ENCODE measurements at regions not wholly inside any gene's neighbourhood (a gene's known extent, or its start where the extent isn't known, plus 50 kb on each side); places are given as distances from the start of the nearest gene placed in this dataset.
"Not testable (repeated sequence)": the region's sequence is repeated elsewhere in the genome, so short reads cannot be mapped to it uniquely, and the experiment has no call there.

DNA sequence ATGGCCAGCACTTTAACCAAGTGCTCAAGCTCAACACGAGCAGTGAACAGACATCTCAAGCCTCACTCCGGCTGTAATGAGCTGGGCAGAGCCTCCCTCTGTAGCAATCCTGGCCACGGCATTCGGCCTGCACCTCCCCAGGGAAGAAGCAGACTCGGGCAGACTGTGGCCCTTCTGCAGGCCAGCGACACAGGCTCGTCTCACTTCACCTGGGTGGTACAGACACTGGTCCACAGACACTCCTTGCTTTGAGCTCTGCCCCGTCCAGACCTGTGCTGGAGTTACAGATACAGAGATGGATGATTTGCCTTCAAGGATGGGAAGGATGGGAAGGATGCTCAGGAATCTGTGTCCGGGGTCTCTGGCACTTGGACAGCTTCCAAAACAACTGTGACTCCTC lies 300.9 kb downstream of the PREX1 start:
- Mint-ChIP-seq H3K4me3 (no peak overlapping the region), H3K27ac (no peak overlapping the region), H3K27me3 (peaks cover 17% of the 10 kb centered on the region), H3K9me3 (no peaks in the 10 kb centered on the region), H3K36me3 (no peaks in the 10 kb centered on the region), H3K4me1 (ENCODE audit: low read depth) (no peaks in the 10 kb centered on the region)
- intact Hi-C loops (cut with micrococcal nuclease), result no loop called here
- ChIA-PET POLR2A (no interaction called here), CTCF (interaction anchor here (1.2 kb wide), 1 partner anchor 94 kb away, joined by 4 read pairs; no protein-coding TSS in a partner anchor)
- no peak for DNase-seq

DNA sequence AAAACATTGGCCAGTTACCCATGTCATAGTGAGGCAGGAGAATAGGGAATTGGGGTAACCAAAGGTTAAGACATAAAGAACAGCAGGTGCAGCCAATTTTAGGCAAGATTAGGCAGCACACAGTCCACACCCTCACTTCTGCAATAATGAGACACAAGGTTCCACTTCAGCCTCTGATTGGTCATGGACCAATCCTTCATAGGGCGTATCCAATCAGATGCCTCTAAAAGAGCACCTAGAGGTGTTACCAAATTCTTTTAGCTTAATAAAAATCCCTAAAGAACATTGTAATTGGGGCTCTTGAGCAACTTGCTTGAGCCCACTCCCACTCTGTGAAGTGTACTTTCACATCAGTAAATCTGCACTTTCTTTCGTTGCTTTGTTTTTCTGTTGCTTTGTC lies 302.4 kb downstream of the PREX1 start:
- no peak for DNase-seq
- H3K36me3 Mint-ChIP-seq, result no peaks in the 10 kb centered on the region
- POLR2A ChIA-PET, result no interaction called here
- CTCF ChIA-PET, result no interaction called here
- intact Hi-C loops (cut with micrococcal nuclease), result no loop called here
- peaks cover 15% of the 10 kb centered on the region for H3K27me3 Mint-ChIP-seq
- H3K4me1 Mint-ChIP-seq (ENCODE audit: low read depth), result no peaks in the 10 kb centered on the region
- H3K27ac Mint-ChIP-seq, result no peak overlapping the region
- H3K9me3 Mint-ChIP-seq, result no peaks in the 10 kb centered on the region
- H3K4me3 Mint-ChIP-seq, result no peak overlapping the region

DNA sequence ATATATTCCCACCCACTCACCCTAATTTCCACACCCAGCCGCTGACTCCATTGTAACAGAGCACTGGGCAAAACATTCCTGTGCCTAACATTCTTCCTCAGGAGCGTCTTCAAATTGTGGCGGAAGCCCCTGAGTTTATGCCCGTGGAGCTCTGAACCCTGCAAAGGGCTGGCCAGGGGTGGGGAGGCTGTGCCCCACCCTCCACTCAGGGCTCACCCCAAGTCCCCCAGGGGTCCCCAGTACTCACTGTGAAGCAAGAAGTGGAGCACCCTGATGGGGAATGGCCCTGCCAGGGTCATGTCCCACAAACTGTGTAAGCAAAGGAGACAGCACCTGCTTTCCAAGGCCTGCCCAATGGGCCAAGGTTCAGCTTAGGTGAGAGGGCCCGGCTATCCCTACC lies 303.2 kb downstream of the PREX1 start:
- Mint-ChIP-seq H3K4me3 (no peak overlapping the region), H3K27ac (no peak overlapping the region), H3K36me3 (no peaks in the 10 kb centered on the region), H3K9me3 (no peaks in the 10 kb centered on the region), H3K4me1 (ENCODE audit: low read depth) (no peaks in the 10 kb centered on the region), H3K27me3 (peaks cover 17% of the 10 kb centered on the region)
- no peak for DNase-seq
- CTCF ChIA-PET, result no interaction called here
- intact Hi-C loops (cut with micrococcal nuclease), result no loop called here
- POLR2A ChIA-PET, result no interaction called here

DNA sequence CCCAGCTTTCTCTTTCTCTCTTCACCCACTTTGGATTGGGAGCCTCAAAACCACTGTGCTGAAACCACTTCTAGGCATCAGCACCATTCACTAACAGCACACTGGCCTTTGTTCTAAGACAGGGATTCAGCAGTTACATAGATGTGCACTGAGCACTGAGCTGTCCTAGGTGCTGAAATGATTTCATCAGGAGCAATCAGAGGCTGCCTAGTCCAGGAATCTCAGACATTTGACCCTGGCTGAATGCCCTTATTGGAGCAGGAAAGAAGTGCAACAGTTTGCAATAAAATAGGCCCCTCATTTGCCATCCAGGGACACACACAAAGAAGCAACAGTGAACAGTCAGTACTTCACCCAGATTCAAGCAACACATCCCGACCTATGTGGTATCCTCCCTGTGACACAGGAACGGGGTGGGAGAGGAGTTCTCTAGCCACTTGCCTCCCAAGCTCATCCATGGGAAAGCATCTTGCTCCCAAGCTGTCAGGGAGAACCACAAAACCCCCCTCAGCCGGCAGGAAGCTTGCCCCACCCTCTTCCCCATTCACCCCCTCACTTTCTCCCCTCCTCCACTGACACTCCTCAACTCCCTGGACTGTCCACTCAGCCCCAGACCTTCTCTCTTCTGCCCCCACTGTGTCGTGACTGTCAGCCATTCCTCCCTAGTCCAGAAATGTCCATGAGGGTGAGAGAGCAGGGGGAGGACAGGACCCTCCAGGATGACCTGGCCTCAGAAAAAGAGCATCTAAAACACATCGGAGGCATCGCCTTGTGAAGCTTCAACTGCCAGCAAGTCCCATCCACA lies 304.4 kb downstream of the PREX1 start:
- no peak overlapping the region for H3K27ac Mint-ChIP-seq
- peaks cover 14% of the 10 kb centered on the region for H3K27me3 Mint-ChIP-seq
- no peaks in the 10 kb centered on the region for H3K9me3 Mint-ChIP-seq
- H3K36me3 Mint-ChIP-seq, result no peaks in the 10 kb centered on the region
- no peak for DNase-seq
- intact Hi-C loops (cut with micrococcal nuclease), result no loop called here
- POLR2A ChIA-PET, result no interaction called here
- CTCF ChIA-PET, result no interaction called here
- no peaks in the 10 kb centered on the region for H3K4me1 Mint-ChIP-seq (ENCODE audit: low read depth)
- H3K4me3 Mint-ChIP-seq, result no peak overlapping the region

DNA sequence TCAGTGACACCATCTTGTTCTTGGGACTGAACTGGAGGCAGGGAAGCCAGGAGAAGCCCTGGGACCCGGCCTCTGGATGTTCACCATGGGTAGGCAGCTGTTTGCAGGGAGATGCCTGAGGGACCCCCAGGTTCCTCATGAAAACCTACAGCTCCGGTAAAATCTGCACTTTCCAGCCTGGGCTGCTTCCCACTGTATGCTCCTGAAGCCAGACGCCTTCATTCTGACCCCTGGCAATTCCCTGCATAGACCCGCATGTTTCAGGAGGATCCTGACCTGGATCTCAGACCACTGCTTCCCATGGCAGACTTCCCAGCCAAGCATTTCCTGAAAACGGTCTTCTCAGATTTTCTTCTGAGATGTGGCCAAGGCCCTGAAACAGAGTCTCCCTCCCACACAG lies 306.7 kb downstream of the PREX1 start:
- Mint-ChIP-seq H3K9me3 (no peaks in the 10 kb centered on the region), H3K4me3 (no peak overlapping the region), H3K36me3 (no peaks in the 10 kb centered on the region), H3K27me3 (peaks cover 15% of the 10 kb centered on the region), H3K27ac (no peak overlapping the region), H3K4me1 (ENCODE audit: low read depth) (peaks cover 2% of the 10 kb centered on the region)
- ChIA-PET CTCF (no interaction called here), POLR2A (no interaction called here)
- intact Hi-C loops (cut with micrococcal nuclease), result no loop called here
- no peak for DNase-seq

DNA sequence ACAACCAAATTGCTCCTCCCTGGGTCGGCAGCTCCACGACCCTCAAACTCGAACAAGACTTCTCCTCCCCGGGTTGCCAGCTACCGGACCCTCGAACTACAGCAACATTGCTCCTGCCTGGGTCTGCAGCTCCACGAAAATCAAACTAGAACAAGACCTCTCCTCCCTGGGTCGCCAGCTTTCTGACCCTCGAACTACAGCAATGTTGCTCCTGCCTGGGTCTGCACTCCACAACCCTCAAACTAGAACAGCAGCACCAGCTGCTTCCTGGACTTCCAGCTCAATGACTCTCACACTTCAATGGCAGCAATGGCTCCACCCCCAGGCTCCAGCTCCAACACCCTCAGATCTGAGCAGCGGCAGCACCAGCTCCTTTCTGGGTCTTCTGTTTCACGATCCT lies 311.6 kb downstream of the PREX1 start:
- intact Hi-C loops (cut with micrococcal nuclease); H3K9me3 Mint-ChIP-seq; H3K27ac Mint-ChIP-seq; DNase-seq; H3K4me3 Mint-ChIP-seq; H3K36me3 Mint-ChIP-seq; H3K4me1 Mint-ChIP-seq (ENCODE audit: low read depth): not testable (repeated sequence)
- peaks cover 22% of the 10 kb centered on the region for H3K27me3 Mint-ChIP-seq
- POLR2A ChIA-PET, result interaction anchor here (1.1 kb wide), 1 partner anchor 621 kb away, joined by 11 read pairs; no protein-coding TSS in a partner anchor
- CTCF ChIA-PET, result interaction anchor here (1.4 kb wide), 1 partner anchor 621 kb away, joined by 10 read pairs; no protein-coding TSS in a partner anchor

DNA sequence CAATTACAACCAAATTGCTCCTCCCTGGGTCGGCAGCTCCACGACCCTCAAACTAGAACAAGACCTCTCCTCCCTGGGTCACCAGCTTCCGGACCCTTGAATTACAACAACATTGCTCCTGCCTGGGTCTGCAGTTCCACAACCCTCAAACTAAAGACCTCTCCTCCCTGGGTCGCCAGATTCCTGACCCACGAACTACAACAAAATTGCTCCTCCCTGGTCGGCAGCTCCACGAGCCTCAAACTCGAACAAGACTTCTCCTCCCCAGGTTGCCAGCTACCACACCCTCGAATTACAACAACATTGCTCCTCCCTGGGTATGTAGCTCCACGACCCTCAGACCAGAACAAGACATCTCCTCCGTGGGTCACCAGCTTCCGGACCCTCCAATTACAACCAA lies 313.2 kb downstream of the PREX1 start:
- not testable (repeated sequence) for H3K9me3 Mint-ChIP-seq

DNA sequence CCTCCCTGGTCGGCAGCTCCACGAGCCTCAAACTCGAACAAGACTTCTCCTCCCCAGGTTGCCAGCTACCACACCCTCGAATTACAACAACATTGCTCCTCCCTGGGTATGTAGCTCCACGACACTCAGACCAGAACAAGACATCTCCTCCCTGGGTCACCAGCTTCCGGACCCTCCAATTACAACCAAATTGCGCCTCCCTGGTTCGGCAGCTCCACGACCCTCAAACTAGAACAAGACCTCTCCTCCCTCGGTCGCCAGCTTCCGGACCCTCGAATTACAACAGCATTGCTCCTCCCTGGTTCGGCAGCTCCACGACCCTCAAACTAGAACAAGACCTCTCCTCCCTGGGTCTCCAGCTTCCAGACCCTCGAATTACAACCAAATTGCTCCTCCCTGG lies 315.3 kb downstream of the PREX1 start:
- H3K9me3 Mint-ChIP-seq; H3K4me1 Mint-ChIP-seq (ENCODE audit: low read depth); CTCF ChIA-PET; DNase-seq; H3K36me3 Mint-ChIP-seq; intact Hi-C loops (cut with micrococcal nuclease); H3K27ac Mint-ChIP-seq; H3K4me3 Mint-ChIP-seq; POLR2A ChIA-PET: not testable (repeated sequence)
- H3K27me3 Mint-ChIP-seq, result peaks cover 15% of the 10 kb centered on the region

More for the DNA sequence above, 313.2 kb downstream of the PREX1 start:
- H3K4me3 Mint-ChIP-seq; POLR2A ChIA-PET; H3K27ac Mint-ChIP-seq; CTCF ChIA-PET; intact Hi-C loops (cut with micrococcal nuclease); H3K4me1 Mint-ChIP-seq (ENCODE audit: low read depth); H3K36me3 Mint-ChIP-seq; DNase-seq: not testable (repeated sequence)
- H3K27me3 Mint-ChIP-seq, result peaks cover 16% of the 10 kb centered on the region

DNA sequence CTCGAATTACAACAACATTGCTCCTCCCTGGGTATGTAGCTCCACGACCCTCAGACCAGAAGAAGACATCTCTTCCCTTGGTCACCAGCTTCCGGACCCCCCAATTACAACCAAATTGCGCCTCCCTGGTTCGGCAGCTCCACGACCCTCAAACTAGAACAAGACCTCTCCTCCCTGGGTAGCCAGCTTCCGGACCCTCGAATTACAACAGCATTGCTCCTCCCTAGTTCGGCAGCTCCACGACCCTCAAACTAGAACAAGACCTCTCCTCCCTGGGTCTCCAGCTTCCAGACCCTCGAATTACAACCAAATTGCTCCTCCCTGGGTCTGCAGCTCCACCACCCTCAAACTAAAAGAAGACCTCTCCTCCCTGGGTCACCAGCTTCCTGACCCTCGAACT lies 322.7 kb downstream of the PREX1 start:
- H3K4me1 Mint-ChIP-seq (ENCODE audit: low read depth); CTCF ChIA-PET; H3K36me3 Mint-ChIP-seq: not testable (repeated sequence)

DNA sequence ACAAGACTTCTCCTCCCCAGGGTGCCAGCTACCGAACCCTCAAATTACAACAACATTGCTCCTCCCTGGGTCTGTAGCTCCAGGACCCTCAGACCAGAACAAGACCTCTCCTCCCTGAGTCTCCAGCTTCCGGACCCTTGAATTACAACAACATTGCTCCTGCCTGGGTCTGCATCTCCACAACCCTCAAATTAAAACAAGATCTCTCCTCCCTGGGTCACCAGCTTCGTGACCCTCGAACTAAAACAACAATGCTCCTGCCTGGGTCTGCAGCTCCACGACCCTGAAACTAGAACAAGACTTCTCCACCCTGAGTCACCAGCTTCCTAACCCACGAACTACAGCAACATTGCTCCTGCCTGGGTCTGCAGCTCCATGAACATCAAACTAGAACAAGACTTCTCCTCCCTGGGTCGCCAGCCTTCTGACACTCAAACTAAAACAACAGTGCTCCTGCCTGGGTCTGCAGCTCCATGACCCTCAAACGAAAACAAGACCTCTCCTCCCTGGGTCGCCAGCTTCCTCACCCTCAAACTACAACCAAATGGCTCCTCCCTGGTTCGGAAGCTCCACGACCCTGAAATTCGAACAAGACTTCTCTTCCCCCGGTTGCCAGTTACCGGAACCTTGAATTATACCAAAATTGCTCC lies 324.5 kb downstream of the PREX1 start:
- no peak for DNase-seq
- Mint-ChIP-seq H3K9me3 (no peaks in the 10 kb centered on the region), H3K4me3 (no peak overlapping the region), H3K36me3 (no peaks in the 10 kb centered on the region), H3K27ac (no peak overlapping the region), H3K27me3 (no peaks in the 10 kb centered on the region), H3K4me1 (ENCODE audit: low read depth) (no peaks in the 10 kb centered on the region)
- intact Hi-C loops (cut with micrococcal nuclease), result no loop called here
- ChIA-PET CTCF (no interaction called here), POLR2A (no interaction called here)

More for the DNA sequence above, 322.7 kb downstream of the PREX1 start:
- H3K4me3 Mint-ChIP-seq; intact Hi-C loops (cut with micrococcal nuclease); H3K27me3 Mint-ChIP-seq; H3K27ac Mint-ChIP-seq; POLR2A ChIA-PET; DNase-seq; H3K9me3 Mint-ChIP-seq: not testable (repeated sequence)

DNA sequence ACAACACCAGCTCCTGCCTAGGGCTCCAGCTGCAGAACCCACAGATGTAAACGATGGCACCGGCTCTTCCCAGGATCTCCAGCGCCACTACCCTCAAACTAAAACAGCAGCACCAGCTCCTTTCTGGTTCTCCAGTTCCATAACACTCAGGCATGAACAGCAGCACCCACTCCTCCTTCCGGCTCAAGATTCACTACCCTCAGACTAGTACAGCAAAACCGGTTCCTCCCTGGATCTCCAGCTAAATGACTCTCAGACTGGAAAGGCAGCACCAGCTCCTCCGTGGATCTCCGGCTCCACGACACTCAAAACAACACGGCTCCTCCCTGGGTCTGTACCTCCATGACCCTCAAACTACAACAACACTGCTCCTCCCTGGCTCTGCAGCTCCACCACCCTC lies 325.0 kb downstream of the PREX1 start:
- H3K9me3 Mint-ChIP-seq, result no peaks in the 10 kb centered on the region
- DNase-seq, result no peak
- intact Hi-C loops (cut with micrococcal nuclease), result no loop called here
- no peaks in the 10 kb centered on the region for H3K4me1 Mint-ChIP-seq (ENCODE audit: low read depth)
- no peaks in the 10 kb centered on the region for H3K27me3 Mint-ChIP-seq
- no peaks in the 10 kb centered on the region for H3K36me3 Mint-ChIP-seq
- ChIA-PET CTCF (no interaction called here), POLR2A (no interaction called here)
- H3K4me3 Mint-ChIP-seq, result no peak overlapping the region
- no peak overlapping the region for H3K27ac Mint-ChIP-seq

DNA sequence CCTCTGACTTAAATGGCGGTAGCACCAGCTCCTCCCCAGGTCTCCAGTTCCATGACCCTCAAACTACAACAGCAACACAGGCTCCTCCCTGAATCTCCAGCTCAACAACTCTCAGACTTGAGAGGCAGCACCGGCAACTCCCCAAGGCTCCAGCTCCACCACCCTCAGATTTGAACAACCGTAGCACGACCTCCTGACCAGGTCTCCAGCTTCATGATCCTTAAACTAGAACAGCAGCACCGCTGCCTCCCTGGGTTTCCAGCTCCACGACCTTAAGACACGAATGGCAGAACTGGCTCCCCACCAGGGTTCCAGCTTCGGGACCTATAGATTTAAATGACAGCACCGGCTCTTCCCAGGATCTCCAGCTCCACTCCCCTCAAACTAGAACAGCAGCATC lies 325.8 kb downstream of the PREX1 start:
- H3K27ac Mint-ChIP-seq, result no peak overlapping the region
- H3K4me1 Mint-ChIP-seq (ENCODE audit: low read depth), result no peaks in the 10 kb centered on the region
- no peaks in the 10 kb centered on the region for H3K27me3 Mint-ChIP-seq
- H3K36me3 Mint-ChIP-seq, result no peaks in the 10 kb centered on the region
- DNase-seq, result no peak
- H3K4me3 Mint-ChIP-seq, result no peak overlapping the region
- intact Hi-C loops (cut with micrococcal nuclease), result no loop called here
- H3K9me3 Mint-ChIP-seq, result no peaks in the 10 kb centered on the region
- ChIA-PET CTCF (no interaction called here), POLR2A (no interaction called here)

DNA sequence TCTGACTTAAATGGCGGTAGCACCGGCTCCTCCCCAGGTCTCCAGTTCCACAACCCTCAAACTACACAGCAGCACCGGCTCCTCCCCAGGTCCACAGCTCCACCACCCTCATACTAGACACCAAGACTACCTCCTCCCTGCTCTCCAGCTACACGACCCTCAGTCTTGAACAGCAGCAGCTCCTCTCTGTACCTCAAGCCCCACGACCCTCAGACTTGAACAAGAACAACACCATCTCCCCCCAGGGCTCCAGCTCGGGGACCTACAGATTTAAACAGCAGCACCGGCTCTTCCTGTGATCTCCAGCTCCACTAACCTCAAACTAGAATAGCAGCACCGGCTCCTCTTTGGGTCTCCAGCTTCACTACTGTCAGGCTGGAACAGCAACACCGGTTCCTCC lies 326.9 kb downstream of the PREX1 start:
- POLR2A ChIA-PET, result interaction anchor here (0.6 kb wide), 1 partner anchor 40 kb away, joined by 3 read pairs; no protein-coding TSS in a partner anchor
- H3K27me3 Mint-ChIP-seq; H3K27ac Mint-ChIP-seq; H3K36me3 Mint-ChIP-seq; H3K9me3 Mint-ChIP-seq; CTCF ChIA-PET; DNase-seq; H3K4me1 Mint-ChIP-seq (ENCODE audit: low read depth); intact Hi-C loops (cut with micrococcal nuclease); H3K4me3 Mint-ChIP-seq: not testable (repeated sequence)

Data from activated CD4-positive, alpha-beta memory T cell treated with anti-CD3 and anti-CD28 coated beads for 36 hours (primary cell).